HepG2 (cell line): ENCODE measurements at regions not wholly inside any gene's neighbourhood (a gene's known extent, or its start where the extent isn't known, plus 50 kb on each side); places are given as distances from the start of the nearest gene placed in this dataset.
A peak's percentile ranks its signal among the peaks of the same experiment; 100 is the strongest.

ENCODE experiments used
- ATM ChIP-seq: fragments of 450-650 bp; IDR thresholded peaks from 2 replicates; pipeline ENCODE4 v1.7.1; 2017; ENCODE audit warnings: mild to moderate bottlenecking, borderline replicate concordance
- CBX5 ChIP-seq: sonication (generic); formaldehyde crosslinking; IDR thresholded peaks from 2 replicates; pipeline ENCODE4 v1.4.0; 2020; ENCODE audit warnings: missing genetic modification reagents, borderline replicate concordance
- CENPX ChIP-seq: sonication (generic); formaldehyde crosslinking; IDR thresholded peaks from 2 replicates; pipeline ENCODE4 v1.9.0; 2021; ENCODE audit warnings: mild to moderate bottlenecking, missing genetic modification reagents, moderate library complexity
- DNMT1 ChIP-seq: sonication (generic); formaldehyde crosslinking; IDR thresholded peaks from 2 replicates; pipeline ENCODE4 v1.5.1; 2020; ENCODE audit warnings: mild to moderate bottlenecking, missing genetic modification reagents
- ETV5 ChIP-seq: IDR thresholded peaks from 2 replicates; pipeline ENCODE4 v1.6.1; 2018; ENCODE audit warnings: missing biosample characterization, missing genetic modification reagents, inconsistent platforms, borderline replicate concordance
- HOXD1 ChIP-seq: sonication (generic); formaldehyde crosslinking; IDR thresholded peaks from 2 replicates; pipeline ENCODE4 v1.5.0; 2020; ENCODE audit warnings: missing genetic modification reagents
- KMT2B ChIP-seq: IDR thresholded peaks from 2 replicates; pipeline ENCODE4 v1.6.1; 2016; ENCODE audit warnings: missing genetic modification reagents, missing compliant biosample characterization
- MIER3 ChIP-seq: IDR thresholded peaks from 2 replicates; pipeline ENCODE4 v1.6.1; 2016; ENCODE audit warnings: missing compliant biosample characterization, borderline replicate concordance
- MXI1 ChIP-seq: IDR thresholded peaks from 3 replicates; pipeline ENCODE4 v1.6.1; 2012; ENCODE audit warnings: low read depth, low read length, inconsistent platforms, borderline replicate concordance
- SALL2 ChIP-seq: sonication (generic); formaldehyde crosslinking; IDR thresholded peaks from 2 replicates; pipeline ENCODE4 v1.8.1; 2023; ENCODE audit warnings: mild to moderate bottlenecking, missing genetic modification reagents, inconsistent platforms
- SRSF9 ChIP-seq: fragments of 200-400 bp; formaldehyde crosslinking; IDR thresholded peaks from 2 replicates; pipeline ENCODE4 v1.6.1; 2018; ENCODE audit warnings: borderline replicate concordance, mild to moderate bottlenecking, low read depth, low read length; ENCODE audit not compliant: insufficient read depth, poor library complexity, severe bottlenecking
- SSRP1 ChIP-seq: IDR thresholded peaks from 2 replicates; pipeline ENCODE4 v1.6.1; 2016; ENCODE audit warnings: control low read depth
- ZNF549 ChIP-seq: sonication (generic); formaldehyde crosslinking; IDR thresholded peaks from 2 replicates; pipeline ENCODE4 v1.5.0; 2020; ENCODE audit warnings: missing genetic modification reagents
- ZNF816 ChIP-seq: sonication (generic); formaldehyde crosslinking; IDR thresholded peaks from 2 replicates; pipeline ENCODE4 v1.8.0; 2022; ENCODE audit warnings: missing genetic modification reagents, mild to moderate bottlenecking, borderline replicate concordance
- TF ChIP-seq, protein P1 (sequence below): sonication (generic); formaldehyde crosslinking; IDR thresholded peaks from 2 replicates; pipeline ENCODE4 v1.4.0; 2020; ENCODE audit warnings: missing genetic modification reagents, mild to moderate bottlenecking, borderline replicate concordance
- TF ChIP-seq, protein P2 (sequence below): sonication (generic); formaldehyde crosslinking; IDR thresholded peaks from 2 replicates; pipeline ENCODE4 v1.4.0; 2020; ENCODE audit warnings: mild to moderate bottlenecking, missing genetic modification reagents
- TF ChIP-seq, protein P3 (sequence below): sonication (generic); formaldehyde crosslinking; IDR thresholded peaks from 2 replicates; pipeline ENCODE4 v1.4.0; 2020; ENCODE audit warnings: mild to moderate bottlenecking, missing genetic modification reagents
- TF ChIP-seq, protein P4 (sequence below): sonication (generic); formaldehyde crosslinking; IDR thresholded peaks from 2 replicates; pipeline ENCODE4 v1.4.0; 2020; ENCODE audit warnings: missing genetic modification reagents, mild to moderate bottlenecking, borderline replicate concordance
- TF ChIP-seq, protein P5 (sequence below): IDR thresholded peaks from 2 replicates; pipeline ENCODE4 v1.6.1; 2016

DNA sequence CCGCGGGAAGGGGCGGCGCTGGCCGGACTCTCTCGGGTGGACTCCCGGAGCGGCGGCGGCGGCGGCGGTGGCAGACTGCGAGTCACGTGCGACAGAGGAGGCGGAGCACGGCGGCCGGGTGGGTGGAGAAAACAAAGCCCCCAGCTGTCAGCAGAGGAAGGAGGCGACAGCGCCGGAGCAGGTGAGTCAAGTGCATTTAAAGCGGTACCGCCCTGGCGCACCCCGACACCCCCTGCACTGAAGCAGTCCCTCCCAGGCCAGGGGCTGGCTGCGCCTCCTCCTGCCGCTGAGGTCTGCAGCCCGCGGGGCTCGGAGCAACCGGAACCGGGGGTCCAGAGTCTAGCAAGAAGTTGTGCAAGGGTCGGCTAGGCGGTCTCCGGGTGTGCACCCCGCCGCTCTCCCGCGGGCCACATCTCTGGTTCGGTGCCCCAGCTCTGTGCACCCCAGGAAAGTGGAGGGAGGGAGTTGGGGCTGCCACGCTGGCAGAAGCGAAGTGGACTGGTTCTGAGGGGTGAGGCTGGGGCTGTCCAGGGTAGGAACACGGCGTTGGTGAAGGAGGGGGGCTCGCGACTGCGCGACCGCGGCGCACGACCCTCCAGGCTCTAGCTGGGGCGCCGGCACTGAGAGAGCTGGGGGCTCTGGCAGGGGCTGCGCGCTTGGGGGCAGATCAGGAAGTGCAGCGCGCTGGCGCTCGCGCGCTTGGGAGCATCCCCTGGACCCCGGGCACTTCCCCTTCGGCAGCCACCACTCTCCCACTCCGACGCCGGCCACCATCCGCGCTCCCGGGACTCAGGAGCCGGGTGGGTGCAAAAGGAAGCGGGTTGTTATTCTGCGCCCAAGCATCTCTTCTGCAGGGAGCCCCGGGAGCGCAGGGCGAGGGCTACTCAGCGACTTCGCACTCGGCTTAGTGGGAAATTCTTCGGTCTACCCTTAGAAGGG is 64.0 kb upstream of the MAPRE2 start (continued):
- TF ChIP-seq, protein P1, sequence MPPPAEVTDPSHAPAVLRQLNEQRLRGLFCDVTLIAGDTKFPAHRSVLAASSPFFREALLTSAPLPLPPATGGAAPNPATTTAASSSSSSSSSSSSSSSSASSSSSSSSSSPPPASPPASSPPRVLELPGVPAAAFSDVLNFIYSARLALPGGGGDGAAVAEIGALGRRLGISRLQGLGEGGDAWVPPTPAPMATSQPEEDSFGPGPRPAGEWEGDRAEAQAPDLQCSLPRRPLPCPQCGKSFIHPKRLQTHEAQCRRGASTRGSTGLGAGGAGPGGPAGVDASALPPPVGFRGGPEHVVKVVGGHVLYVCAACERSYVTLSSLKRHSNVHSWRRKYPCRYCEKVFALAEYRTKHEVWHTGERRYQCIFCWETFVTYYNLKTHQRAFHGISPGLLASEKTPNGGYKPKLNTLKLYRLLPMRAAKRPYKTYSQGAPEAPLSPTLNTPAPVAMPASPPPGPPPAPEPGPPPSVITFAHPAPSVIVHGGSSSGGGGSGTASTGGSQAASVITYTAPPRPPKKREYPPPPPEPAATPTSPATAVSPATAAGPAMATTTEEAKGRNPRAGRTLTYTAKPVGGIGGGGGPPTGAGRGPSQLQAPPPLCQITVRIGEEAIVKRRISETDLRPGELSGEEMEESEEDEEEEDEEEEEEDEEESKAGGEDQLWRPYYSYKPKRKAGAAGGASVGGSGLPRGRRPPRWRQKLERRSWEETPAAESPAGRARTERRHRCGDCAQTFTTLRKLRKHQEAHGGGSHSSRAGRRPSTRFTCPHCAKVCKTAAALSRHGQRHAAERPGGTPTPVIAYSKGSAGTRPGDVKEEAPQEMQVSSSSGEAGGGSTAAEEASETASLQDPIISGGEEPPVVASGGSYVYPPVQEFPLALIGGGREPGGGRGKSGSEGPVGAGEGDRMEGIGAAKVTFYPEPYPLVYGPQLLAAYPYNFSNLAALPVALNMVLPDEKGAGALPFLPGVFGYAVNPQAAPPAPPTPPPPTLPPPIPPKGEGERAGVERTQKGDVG: no peak
- TF ChIP-seq SSRP1 (CRISPR knock-in tag): no peak
- TF ChIP-seq ZNF549 (CRISPR knock-in tag): no peak
- TF ChIP-seq CBX5 (CRISPR knock-in tag): no peak
- TF ChIP-seq, protein P2, sequence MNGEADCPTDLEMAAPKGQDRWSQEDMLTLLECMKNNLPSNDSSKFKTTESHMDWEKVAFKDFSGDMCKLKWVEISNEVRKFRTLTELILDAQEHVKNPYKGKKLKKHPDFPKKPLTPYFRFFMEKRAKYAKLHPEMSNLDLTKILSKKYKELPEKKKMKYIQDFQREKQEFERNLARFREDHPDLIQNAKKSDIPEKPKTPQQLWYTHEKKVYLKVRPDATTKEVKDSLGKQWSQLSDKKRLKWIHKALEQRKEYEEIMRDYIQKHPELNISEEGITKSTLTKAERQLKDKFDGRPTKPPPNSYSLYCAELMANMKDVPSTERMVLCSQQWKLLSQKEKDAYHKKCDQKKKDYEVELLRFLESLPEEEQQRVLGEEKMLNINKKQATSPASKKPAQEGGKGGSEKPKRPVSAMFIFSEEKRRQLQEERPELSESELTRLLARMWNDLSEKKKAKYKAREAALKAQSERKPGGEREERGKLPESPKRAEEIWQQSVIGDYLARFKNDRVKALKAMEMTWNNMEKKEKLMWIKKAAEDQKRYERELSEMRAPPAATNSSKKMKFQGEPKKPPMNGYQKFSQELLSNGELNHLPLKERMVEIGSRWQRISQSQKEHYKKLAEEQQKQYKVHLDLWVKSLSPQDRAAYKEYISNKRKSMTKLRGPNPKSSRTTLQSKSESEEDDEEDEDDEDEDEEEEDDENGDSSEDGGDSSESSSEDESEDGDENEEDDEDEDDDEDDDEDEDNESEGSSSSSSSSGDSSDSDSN (CRISPR knock-in tag): peak; percentile 67
- 0 out of 2 replicates have a peak, but pooled peaks have one; percentile 17 for TF ChIP-seq SALL2 (CRISPR knock-in tag)
- TF ChIP-seq, protein P3, sequence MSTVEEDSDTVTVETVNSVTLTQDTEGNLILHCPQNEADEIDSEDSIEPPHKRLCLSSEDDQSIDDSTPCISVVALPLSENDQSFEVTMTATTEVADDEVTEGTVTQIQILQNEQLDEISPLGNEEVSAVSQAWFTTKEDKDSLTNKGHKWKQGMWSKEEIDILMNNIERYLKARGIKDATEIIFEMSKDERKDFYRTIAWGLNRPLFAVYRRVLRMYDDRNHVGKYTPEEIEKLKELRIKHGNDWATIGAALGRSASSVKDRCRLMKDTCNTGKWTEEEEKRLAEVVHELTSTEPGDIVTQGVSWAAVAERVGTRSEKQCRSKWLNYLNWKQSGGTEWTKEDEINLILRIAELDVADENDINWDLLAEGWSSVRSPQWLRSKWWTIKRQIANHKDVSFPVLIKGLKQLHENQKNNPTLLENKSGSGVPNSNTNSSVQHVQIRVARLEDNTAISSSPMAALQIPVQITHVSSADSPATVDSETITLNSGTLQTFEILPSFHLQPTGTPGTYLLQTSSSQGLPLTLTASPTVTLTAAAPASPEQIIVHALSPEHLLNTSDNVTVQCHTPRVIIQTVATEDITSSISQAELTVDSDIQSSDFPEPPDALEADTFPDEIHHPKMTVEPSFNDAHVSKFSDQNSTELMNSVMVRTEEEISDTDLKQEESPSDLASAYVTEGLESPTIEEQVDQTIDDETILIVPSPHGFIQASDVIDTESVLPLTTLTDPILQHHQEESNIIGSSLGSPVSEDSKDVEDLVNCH (CRISPR knock-in tag): no peak
- no peak for TF ChIP-seq MIER3 (CRISPR knock-in tag)
- TF ChIP-seq SRSF9: no peak
- peak; percentile 85; the same call in 1 of the 2 replicates for TF ChIP-seq ZNF816 (CRISPR knock-in tag)
- TF ChIP-seq CENPX (CRISPR knock-in tag): no peak
- TF ChIP-seq, protein P4, sequence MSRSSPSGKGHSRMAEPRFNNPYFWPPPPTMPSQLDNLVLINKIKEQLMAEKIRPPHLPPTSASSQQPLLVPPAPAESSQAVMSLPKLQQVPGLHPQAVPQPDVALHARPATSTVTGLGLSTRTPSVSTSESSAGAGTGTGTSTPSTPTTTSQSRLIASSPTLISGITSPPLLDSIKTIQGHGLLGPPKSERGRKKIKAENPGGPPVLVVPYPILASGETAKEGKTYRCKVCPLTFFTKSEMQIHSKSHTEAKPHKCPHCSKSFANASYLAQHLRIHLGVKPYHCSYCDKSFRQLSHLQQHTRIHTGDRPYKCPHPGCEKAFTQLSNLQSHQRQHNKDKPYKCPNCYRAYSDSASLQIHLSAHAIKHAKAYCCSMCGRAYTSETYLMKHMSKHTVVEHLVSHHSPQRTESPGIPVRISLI (CRISPR knock-in tag): no peak
- TF ChIP-seq, protein P5, sequence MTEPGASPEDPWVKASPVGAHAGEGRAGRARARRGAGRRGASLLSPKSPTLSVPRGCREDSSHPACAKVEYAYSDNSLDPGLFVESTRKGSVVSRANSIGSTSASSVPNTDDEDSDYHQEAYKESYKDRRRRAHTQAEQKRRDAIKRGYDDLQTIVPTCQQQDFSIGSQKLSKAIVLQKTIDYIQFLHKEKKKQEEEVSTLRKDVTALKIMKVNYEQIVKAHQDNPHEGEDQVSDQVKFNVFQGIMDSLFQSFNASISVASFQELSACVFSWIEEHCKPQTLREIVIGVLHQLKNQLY (CRISPR knock-in tag): 0 out of 2 replicates have a peak, but pooled peaks have one; percentile 23
- peak; percentile 53; the same call in 1 of the 2 replicates for TF ChIP-seq DNMT1
- TF ChIP-seq ETV5: no peak
- no peak for TF ChIP-seq HOXD1 (CRISPR knock-in tag)
- TF ChIP-seq ATM: no peak
- TF ChIP-seq KMT2B (CRISPR knock-in tag): no peak; the same call in 1 of the 2 replicates
- 0 out of 3 replicates have a peak, but pooled peaks have one; percentile 32 for TF ChIP-seq MXI1
